A549 (cell line): ENCODE measurements at regions not wholly inside any gene's neighbourhood (a gene's known extent, or its start where the extent isn't known, plus 50 kb on each side); places are given as distances from the start of the nearest gene placed in this dataset.

Experiments used
- CEBPB ChIP-seq, 2 experiments: fragments of >200 bp in 1 of 2; sonication (Bioruptor Twin) in 1 of 2; formaldehyde crosslinking in 1 of 2; IDR thresholded peaks; 2 replicates each; pipeline ENCODE4 v1.6.1; 2012 to 2016
- CHD4 ChIP-seq: fragments of 200-600 bp; sonication (generic); IDR thresholded peaks from 2 replicates; pipeline ENCODE4 v1.6.1; 2016; ENCODE audit warnings: antibody characterized with exemption, mild to moderate bottlenecking, borderline replicate concordance
- CTCF ChIP-seq: fragments of >200 bp; sonication (Bioruptor Twin); formaldehyde crosslinking; IDR thresholded peaks from 3 replicates; pipeline ENCODE4 v1.5.1; 2016
- POLR2A ChIP-seq: IDR thresholded peaks from 2 replicates; pipeline ENCODE4 v1.6.1; 2012; ENCODE audit warnings: mild to moderate bottlenecking, low read length

DNA sequence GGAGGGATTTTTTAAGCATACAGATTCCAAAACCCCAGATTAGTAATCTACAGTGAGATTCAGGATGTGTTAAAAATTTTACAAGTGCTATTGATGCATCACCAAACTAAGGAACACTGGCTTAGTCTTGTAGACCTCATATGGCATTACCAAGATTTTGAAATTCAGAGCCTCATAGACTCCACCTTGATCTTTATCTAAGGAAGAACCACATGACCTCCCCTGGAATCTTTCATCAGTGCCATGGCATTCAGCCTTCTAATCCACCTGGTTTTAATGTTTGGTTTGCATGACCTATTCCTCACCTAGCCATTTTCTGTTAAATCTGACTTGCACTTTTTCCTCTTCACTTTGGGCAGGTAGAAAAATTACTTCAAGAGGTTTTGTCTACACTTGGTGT is 171.6 kb downstream of the NKX6-1 start:
- TF ChIP-seq POLR2A = no peak
- TF ChIP-seq CTCF = no peak
- no peak for TF ChIP-seq CEBPB (IDR thresholded peaks at IDR 0.05)
- TF ChIP-seq CHD4 = no peak
